ENCODE measurements at regions not wholly inside any gene's neighbourhood (a gene's known extent, or its start where the extent isn't known, plus 50 kb on each side); places are given as distances from the start of the nearest gene placed in this dataset.

DNA sequence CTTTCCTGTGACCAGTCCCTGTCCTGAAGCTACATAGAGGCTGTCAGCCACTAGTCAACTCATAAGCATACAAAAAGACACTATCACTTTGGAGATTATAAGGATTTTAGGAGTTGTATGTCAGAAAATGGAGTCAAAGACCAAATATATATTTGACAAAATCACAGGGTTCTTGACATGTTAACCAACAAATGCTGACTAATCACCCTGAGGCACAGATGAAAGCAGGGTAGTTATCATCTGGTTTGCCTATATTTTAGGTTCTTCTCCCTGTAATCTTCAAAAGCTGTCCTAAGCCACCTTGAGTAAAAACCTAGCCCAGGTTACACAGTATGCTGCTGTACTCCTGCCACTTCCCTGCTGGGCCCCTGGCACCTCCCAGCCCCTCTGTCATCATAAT is 64.7 kb upstream of the ERCC6L2 start:
- TF ChIP-seq, protein P1, sequence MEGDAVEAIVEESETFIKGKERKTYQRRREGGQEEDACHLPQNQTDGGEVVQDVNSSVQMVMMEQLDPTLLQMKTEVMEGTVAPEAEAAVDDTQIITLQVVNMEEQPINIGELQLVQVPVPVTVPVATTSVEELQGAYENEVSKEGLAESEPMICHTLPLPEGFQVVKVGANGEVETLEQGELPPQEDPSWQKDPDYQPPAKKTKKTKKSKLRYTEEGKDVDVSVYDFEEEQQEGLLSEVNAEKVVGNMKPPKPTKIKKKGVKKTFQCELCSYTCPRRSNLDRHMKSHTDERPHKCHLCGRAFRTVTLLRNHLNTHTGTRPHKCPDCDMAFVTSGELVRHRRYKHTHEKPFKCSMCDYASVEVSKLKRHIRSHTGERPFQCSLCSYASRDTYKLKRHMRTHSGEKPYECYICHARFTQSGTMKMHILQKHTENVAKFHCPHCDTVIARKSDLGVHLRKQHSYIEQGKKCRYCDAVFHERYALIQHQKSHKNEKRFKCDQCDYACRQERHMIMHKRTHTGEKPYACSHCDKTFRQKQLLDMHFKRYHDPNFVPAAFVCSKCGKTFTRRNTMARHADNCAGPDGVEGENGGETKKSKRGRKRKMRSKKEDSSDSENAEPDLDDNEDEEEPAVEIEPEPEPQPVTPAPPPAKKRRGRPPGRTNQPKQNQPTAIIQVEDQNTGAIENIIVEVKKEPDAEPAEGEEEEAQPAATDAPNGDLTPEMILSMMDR (conservative IDR thresholded peaks at IDR 0.05) = no peak
- TF ChIP-seq ZFX (IDR thresholded peaks at IDR 0.05) = no peak

Data from C4-2B (cell line).